Loucy (cell line): ENCODE measurements at regions not wholly inside any gene's neighbourhood (a gene's known extent, or its start where the extent isn't known, plus 50 kb on each side); places are given as distances from the start of the nearest gene placed in this dataset.

Experiments used
- H2AFZ ChIP-seq: fragments of 200-600 bp; sonication (generic); 2 replicates; pipeline ENCODE4 v1.6.0; 2016; ENCODE audit warnings: antibody characterized with exemption, mild to moderate bottlenecking, low read length, moderate library complexity
- H3F3A ChIP-seq: fragments of 200-600 bp; 2 replicates; pipeline ENCODE4 v1.6.0; 2016; ENCODE audit warnings: antibody characterized with exemption, low read depth, mild to moderate bottlenecking
- H3K27me3 ChIP-seq: fragments of 200-600 bp; sonication (generic); 2 replicates; pipeline ENCODE4 v1.6.1; 2014; ENCODE audit warnings: low read length, mild to moderate bottlenecking; ENCODE audit not compliant: insufficient read depth, poor library complexity, severe bottlenecking
- H3K36me3 ChIP-seq: fragments of 200-600 bp; sonication (generic); 2 replicates; pipeline ENCODE4 v1.6.1; 2016; ENCODE audit warnings: low read length; ENCODE audit not compliant: insufficient read depth
- H3K4me1 ChIP-seq: fragments of 200-600 bp; sonication (generic); 2 replicates; pipeline ENCODE4 v1.5.1; 2014; ENCODE audit warnings: low read length, mild to moderate bottlenecking; ENCODE audit not compliant: insufficient read depth, poor library complexity, severe bottlenecking
- H3K4me2 ChIP-seq: fragments of 200-600 bp; sonication (generic); 2 replicates; pipeline ENCODE4 v1.6.0; 2014; ENCODE audit warnings: antibody characterized with exemption, low read length, low read depth, mild to moderate bottlenecking; ENCODE audit not compliant: poor library complexity, severe bottlenecking
- H3K4me3 ChIP-seq: fragments of 200-600 bp; sonication (generic); 2 replicates; pipeline ENCODE4 v1.5.1; 2014; ENCODE audit warnings: low read length, mild to moderate bottlenecking, mixed read lengths; ENCODE audit not compliant: poor library complexity, severe bottlenecking
- H3K79me2 ChIP-seq: fragments of 200-600 bp; sonication (generic); 2 replicates; pipeline ENCODE4 v1.6.1; 2014; ENCODE audit warnings: low read length; ENCODE audit not compliant: insufficient read depth
- H3K9ac ChIP-seq: fragments of 200-600 bp; sonication (generic); 2 replicates; pipeline ENCODE4 v1.6.0; 2014; ENCODE audit warnings: mild to moderate bottlenecking, low read depth, low read length, moderate library complexity; ENCODE audit not compliant: poor library complexity, severe bottlenecking
- H3K9me2 ChIP-seq: fragments of 200-600 bp; sonication (generic); replicated peaks from 2 replicates; pipeline ENCODE4 v1.6.1; 2016; ENCODE audit warnings: low read depth, low read length, mixed read lengths
- H3K9me3 ChIP-seq: fragments of 200-600 bp; sonication (generic); 2 replicates; pipeline ENCODE4 v1.6.1; 2014; ENCODE audit warnings: mild to moderate bottlenecking, antibody characterized with exemption, low read length, low read depth; ENCODE audit not compliant: insufficient read depth
- H4K20me1 ChIP-seq: fragments of 200-600 bp; sonication (generic); 2 replicates; pipeline ENCODE4 v1.6.0; 2014; ENCODE audit warnings: antibody characterized with exemption, low read length, mild to moderate bottlenecking; ENCODE audit not compliant: insufficient read depth, poor library complexity, severe bottlenecking
- CTCF ChIP-seq: fragments of 200-600 bp; sonication (generic); conservative IDR thresholded peaks from 2 replicates; pipeline ENCODE4 v1.5.1; 2014; ENCODE audit warnings: mild to moderate bottlenecking, antibody characterized with exemption, low read length
- EZH2phosphoT487 ChIP-seq: fragments of 200-600 bp; IDR thresholded peaks from 2 replicates; pipeline ENCODE4 v1.6.1; 2018; ENCODE audit warnings: antibody characterized with exemption, mild to moderate bottlenecking, moderate library complexity, borderline replicate concordance

GRCh38 chr10:10038348-10038747 is 979.3 kb upstream of the CELF2 start:
- H3K9me2 ChIP-seq: no peaks in the 10 kb centered on the region
- no peaks in the 10 kb centered on the region for H3K4me1 ChIP-seq
- TF ChIP-seq EZH2phosphoT487: no peak
- TF ChIP-seq CTCF: no peak

GRCh38 chr10:10039595-10039994 is 978.1 kb upstream of the CELF2 start:
- no peak overlapping the region for H2AFZ ChIP-seq
- no peaks in the 10 kb centered on the region for H4K20me1 ChIP-seq

More at GRCh38 chr10:10038348-10038747, 979.3 kb upstream of the CELF2 start:
- H3K27me3 ChIP-seq: no peaks in the 10 kb centered on the region
- no peaks in the 10 kb centered on the region for H3K9me3 ChIP-seq
- H4K20me1 ChIP-seq: no peaks in the 10 kb centered on the region
- H3K79me2 ChIP-seq: no peaks in the 10 kb centered on the region
- no peak overlapping the region for H3K4me3 ChIP-seq
- H3F3A ChIP-seq: no peaks in the 10 kb centered on the region
- no peak overlapping the region for H2AFZ ChIP-seq
- no peak overlapping the region for H3K4me2 ChIP-seq
- H3K36me3 ChIP-seq: no peaks in the 10 kb centered on the region
- H3K9ac ChIP-seq: no peak overlapping the region

GRCh38 chr10:10043083-10043482 is 974.6 kb upstream of the CELF2 start:
- Histone ChIP-seq H3K9me2 (no peaks in the 10 kb centered on the region), H3K4me3 (no peak overlapping the region), H3F3A (no peaks in the 10 kb centered on the region), H3K4me1 (no peaks in the 10 kb centered on the region), H3K4me2 (no peak overlapping the region), H3K79me2 (no peaks in the 10 kb centered on the region), H3K9ac (no peak overlapping the region), H3K27me3 (no peaks in the 10 kb centered on the region), H2AFZ (no peak overlapping the region), H4K20me1 (no peaks in the 10 kb centered on the region), H3K9me3 (no peaks in the 10 kb centered on the region), H3K36me3 (no peaks in the 10 kb centered on the region)
- TF ChIP-seq EZH2phosphoT487 (no peak), CTCF (no peak)

More at GRCh38 chr10:10039595-10039994, 978.1 kb upstream of the CELF2 start:
- Histone ChIP-seq H3K4me3 (no peak overlapping the region), H3K4me2 (no peak overlapping the region), H3F3A (no peaks in the 10 kb centered on the region), H3K27me3 (no peaks in the 10 kb centered on the region), H3K4me1 (no peaks in the 10 kb centered on the region), H3K9me2 (no peaks in the 10 kb centered on the region), H3K9ac (no peak overlapping the region), H3K36me3 (no peaks in the 10 kb centered on the region), H3K79me2 (no peaks in the 10 kb centered on the region), H3K9me3 (no peaks in the 10 kb centered on the region)
- TF ChIP-seq EZH2phosphoT487 (no peak), CTCF (no peak)
